Progenitor cell of endocrine pancreas (in vitro differentiated cells): ENCODE measurements at regions not wholly inside any gene's neighbourhood (a gene's known extent, or its start where the extent isn't known, plus 50 kb on each side); places are given as distances from the start of the nearest gene placed in this dataset.

Source experiments
- DNase-seq: peaks from one replicate; pipeline ENCODE4 v3.0.0; 2021; ENCODE audit warnings: low spot score; ENCODE audit not compliant: unreplicated experiment
- H3K27ac Mint-ChIP-seq: 2 replicates; pipeline ENCODE4 v1.8.0; 2021; ENCODE audit warnings: mild to moderate bottlenecking, moderate library complexity, mixed read lengths
- H3K27me3 Mint-ChIP-seq: 2 replicates; pipeline ENCODE4 v1.8.0; 2021; ENCODE audit warnings: mixed read lengths
- H3K36me3 Mint-ChIP-seq: 2 replicates; pipeline ENCODE4 v1.8.0; 2022; ENCODE audit warnings: mixed read lengths; ENCODE audit not compliant: insufficient read depth
- H3K4me1 Mint-ChIP-seq: 2 replicates; pipeline ENCODE4 v1.8.0; 2021; ENCODE audit warnings: low read depth, mixed read lengths
- H3K4me3 Mint-ChIP-seq: 2 replicates; pipeline ENCODE4 v1.8.0; 2021; ENCODE audit warnings: low read depth, mild to moderate bottlenecking, moderate library complexity, mixed read lengths
- H3K9me3 Mint-ChIP-seq: 2 replicates; pipeline ENCODE4 v1.8.0; 2021; ENCODE audit warnings: low read depth, mixed read lengths
- TF ChIP-seq, protein P1 (sequence below): fragments of 200-600 bp; sonication (generic); IDR thresholded peaks from one replicate; pipeline ENCODE4 v1.5.0; 2021; ENCODE audit warnings: antibody characterized with exemption, mild to moderate bottlenecking; ENCODE audit not compliant: unreplicated experiment

DNA sequence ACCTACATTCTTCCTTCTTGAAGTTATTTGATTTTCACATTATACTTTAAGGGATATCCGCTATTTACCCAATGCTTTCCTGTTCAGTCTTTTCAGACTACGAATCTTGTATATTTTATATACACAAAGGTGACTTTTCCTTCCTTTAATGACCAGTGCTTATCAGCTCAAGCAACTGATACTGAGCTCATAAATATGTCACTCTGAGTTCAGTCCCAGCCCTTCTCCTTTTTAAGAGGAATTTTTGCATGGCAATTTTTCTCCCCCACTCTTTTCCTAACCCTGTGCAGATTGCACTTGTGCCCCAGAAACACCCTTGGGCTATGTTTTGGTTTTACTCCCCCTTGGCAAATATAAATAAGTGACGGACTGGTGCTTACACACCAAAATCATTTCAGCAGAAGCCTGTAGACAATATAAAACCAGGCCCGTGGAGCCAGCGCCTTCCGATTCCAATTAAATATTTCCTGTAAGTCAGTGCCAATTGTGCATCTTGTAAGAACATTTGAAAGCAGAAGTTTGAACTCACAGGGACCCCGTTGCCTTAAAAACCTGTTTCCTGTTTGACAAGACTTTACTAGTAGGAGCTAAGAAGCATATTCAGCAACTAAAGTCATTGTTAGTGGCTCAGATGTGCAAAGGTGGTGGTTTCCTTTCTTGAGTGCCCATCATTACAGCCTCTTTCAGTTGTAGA, 66.3 kb upstream of the GATA6 start:
- no peaks in the 10 kb centered on the region for H3K36me3 Mint-ChIP-seq
- no peaks in the 10 kb centered on the region for H3K9me3 Mint-ChIP-seq
- H3K4me1 Mint-ChIP-seq, result peaks cover 46% of the 10 kb centered on the region
- TF ChIP-seq, protein P1, sequence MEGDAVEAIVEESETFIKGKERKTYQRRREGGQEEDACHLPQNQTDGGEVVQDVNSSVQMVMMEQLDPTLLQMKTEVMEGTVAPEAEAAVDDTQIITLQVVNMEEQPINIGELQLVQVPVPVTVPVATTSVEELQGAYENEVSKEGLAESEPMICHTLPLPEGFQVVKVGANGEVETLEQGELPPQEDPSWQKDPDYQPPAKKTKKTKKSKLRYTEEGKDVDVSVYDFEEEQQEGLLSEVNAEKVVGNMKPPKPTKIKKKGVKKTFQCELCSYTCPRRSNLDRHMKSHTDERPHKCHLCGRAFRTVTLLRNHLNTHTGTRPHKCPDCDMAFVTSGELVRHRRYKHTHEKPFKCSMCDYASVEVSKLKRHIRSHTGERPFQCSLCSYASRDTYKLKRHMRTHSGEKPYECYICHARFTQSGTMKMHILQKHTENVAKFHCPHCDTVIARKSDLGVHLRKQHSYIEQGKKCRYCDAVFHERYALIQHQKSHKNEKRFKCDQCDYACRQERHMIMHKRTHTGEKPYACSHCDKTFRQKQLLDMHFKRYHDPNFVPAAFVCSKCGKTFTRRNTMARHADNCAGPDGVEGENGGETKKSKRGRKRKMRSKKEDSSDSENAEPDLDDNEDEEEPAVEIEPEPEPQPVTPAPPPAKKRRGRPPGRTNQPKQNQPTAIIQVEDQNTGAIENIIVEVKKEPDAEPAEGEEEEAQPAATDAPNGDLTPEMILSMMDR, result no peak
- no peak for DNase-seq
- peak overlapping the region; percentile 30 for H3K27ac Mint-ChIP-seq
- no peaks in the 10 kb centered on the region for H3K27me3 Mint-ChIP-seq
- no peak overlapping the region for H3K4me3 Mint-ChIP-seq

DNA sequence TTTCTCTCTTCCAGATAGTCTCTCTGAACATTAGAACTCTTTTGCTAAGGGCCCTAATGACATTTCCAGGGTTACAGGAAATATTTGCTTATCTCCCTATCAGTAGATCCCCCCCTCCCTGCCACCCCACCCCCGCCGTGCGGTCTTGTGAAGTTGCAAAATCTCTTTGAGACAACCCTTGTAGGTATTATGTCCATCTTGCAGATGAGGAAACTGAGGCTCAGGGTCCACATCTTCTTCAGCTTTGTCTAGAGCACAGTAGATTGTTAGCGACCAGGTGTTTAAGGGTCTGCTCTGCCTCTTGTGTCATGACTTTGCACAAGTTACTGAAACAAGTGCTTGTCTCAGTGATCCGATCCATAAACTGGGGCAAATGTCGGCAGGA, 65.8 kb upstream of the GATA6 start:
- Mint-ChIP-seq H3K27ac (no peak overlapping the region), H3K9me3 (no peaks in the 10 kb centered on the region), H3K4me3 (no peak overlapping the region), H3K27me3 (no peaks in the 10 kb centered on the region), H3K4me1 (peaks cover 41% of the 10 kb centered on the region), H3K36me3 (no peaks in the 10 kb centered on the region)
- TF ChIP-seq, protein P1, result no peak
- DNase-seq, result no peak

DNA sequence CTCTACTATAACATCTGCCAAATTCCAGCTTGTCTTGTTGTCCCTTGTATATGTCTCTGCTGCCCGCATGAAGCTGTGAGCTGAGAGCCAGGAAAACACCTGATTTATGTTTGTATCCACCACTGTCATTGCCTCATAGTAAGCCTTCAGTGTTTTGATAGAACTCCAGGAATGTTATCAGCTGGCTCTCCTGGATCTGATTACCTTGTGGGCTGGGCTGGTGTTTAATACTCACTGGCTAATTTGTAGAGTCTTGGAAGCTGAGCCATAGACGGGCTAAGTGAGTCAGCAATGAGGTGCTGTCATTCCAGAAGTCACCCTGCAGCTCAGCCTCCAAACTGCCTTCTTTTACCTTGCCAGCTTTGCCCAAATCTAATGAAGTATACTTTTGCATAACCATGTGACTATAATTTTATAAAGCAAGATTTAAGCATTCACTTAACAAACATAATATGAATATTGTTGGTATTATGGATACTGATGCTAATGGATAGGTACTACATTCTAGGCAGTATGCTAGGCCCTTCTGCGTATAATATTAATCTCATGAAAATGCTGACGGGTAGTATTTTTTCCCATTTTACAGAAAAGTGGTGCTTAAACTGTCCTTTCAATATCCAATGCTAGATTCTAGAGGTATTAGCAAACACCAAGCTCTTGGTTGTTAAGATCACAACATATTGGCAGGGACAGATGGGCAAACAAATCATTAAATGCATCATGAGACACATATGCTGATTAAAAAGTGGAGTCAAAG, 62.7 kb upstream of the GATA6 start:
- Mint-ChIP-seq H3K9me3 (no peaks in the 10 kb centered on the region), H3K27ac (peak overlapping the region; percentile 47), H3K36me3 (no peaks in the 10 kb centered on the region), H3K4me1 (peaks cover 43% of the 10 kb centered on the region), H3K27me3 (no peaks in the 10 kb centered on the region), H3K4me3 (no peak overlapping the region)
- no peak for DNase-seq
- TF ChIP-seq, protein P1, result no peak

DNA sequence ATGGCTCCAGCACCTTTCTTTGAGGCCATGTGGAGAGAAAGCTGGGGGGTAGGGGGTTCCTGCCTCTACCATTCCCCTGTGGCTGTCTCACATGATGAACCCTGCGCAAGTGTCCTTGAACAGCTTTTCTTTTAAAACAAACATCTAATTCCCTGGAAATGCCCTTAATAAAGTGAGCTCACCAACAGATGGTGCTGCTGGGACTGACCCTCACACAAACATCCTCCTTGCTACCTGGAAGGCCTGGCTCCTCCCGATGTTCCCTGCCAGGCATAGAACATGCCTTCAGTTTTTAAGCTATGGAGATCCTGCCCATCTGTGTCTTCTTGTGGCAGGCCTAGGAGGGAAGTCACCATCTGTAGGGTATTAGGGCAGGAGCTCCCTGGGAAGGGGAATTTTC, 60.7 kb upstream of the GATA6 start:
- Mint-ChIP-seq H3K27me3 (no peaks in the 10 kb centered on the region), H3K4me1 (peaks cover 31% of the 10 kb centered on the region), H3K27ac (no peak overlapping the region), H3K9me3 (no peaks in the 10 kb centered on the region), H3K36me3 (no peaks in the 10 kb centered on the region), H3K4me3 (no peak overlapping the region)
- TF ChIP-seq, protein P1, result no peak
- no peak for DNase-seq

DNA sequence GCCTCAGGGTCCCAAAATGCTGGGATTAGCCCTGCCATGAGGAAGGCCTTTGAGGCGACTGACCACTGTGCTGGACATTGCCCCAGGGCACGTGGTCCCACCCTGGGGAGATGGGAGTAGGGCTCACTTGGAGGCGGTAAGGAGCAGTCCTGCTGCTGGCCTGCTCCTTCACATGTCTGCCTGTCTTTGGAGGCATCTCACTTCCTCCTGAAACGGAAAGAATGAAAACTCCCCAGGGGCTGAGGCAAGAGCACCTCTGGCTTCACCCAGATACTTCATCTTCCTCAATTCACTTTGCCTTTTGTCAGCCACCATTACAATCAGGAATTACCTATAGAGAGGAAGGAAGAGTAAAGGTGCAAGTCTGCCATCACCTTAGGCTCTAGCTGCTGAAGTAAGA, 59.9 kb upstream of the GATA6 start:
- no peaks in the 10 kb centered on the region for H3K36me3 Mint-ChIP-seq
- DNase-seq, result no peak
- no peaks in the 10 kb centered on the region for H3K9me3 Mint-ChIP-seq
- TF ChIP-seq, protein P1, result no peak
- H3K4me1 Mint-ChIP-seq, result peaks cover 26% of the 10 kb centered on the region
- no peaks in the 10 kb centered on the region for H3K27me3 Mint-ChIP-seq
- no peak overlapping the region for H3K4me3 Mint-ChIP-seq
- H3K27ac Mint-ChIP-seq, result no peak overlapping the region
